Activated CD4-positive, alpha-beta T cell treated with anti-CD3 and anti-CD28 coated beads for 48 hours (primary cell): ENCODE measurements at regions not wholly inside any gene's neighbourhood (a gene's known extent, or its start where the extent isn't known, plus 50 kb on each side); places are given as distances from the start of the nearest gene placed in this dataset.
"Not testable (repeated sequence)": the region's sequence is repeated elsewhere in the genome, so short reads cannot be mapped to it uniquely, and the experiment has no call there.

Experiments used
- DNase-seq: peaks from one replicate; pipeline ENCODE4 v3.0.0-alpha.2; 2020

GRCh38 chr9:107852891-107853290 lies 363.3 kb upstream of the KLF4 start:
- DNase-seq, result no peak

- DNase-seq, result no peak
Measured at GRCh38 chr9:107850653-107851052, 361.1 kb upstream of the KLF4 start.

DNA sequence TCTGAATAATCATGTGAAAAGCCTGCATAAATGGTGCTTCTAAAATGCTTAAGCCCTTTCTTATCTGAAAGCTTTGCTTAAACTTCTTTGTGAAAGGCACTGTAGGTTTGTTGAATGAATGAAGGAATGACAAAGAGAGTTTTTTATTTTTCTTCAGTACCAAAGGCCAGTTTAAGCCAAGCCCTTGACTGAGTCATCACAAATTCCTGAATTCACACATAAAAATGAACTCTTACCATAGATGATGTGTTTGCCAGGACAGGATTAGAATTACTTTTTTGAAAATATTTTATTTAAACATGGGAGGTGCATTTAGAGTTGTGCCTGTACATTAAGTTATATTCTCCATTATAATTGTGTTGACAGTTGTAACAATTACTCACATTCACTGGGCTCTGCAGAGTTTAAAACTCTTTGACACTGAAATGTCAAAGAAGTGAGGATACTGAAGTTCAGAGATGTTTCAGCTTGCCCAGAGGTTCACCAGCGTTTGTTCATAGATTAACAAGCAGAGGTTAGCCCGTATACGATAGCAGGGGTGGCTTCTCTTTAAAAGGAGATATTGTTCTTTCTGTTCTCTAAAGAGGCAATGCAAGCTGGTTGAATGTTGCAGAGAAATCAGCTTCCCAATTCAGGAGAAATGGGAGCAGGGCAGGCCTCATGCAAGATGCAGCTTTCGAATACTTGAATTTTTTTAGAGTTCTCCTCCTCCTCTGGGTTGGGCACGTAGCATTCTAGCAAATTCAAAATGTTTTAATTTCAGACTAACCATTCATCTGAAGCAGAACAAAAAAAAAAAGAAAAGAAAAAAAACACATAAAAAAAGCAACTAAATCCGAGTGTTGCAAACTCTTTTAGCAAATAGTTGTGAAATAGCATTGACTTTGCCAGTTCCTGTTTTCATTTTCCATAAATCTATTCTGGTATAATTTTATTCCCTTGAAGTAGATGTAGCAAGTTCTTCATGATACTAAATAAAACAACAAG lies 358.7 kb upstream of the KLF4 start:
- DNase-seq, result no peak

- no peak for DNase-seq
Measured at GRCh38 chr9:107842530-107842929, 353.0 kb upstream of the KLF4 start.

DNA sequence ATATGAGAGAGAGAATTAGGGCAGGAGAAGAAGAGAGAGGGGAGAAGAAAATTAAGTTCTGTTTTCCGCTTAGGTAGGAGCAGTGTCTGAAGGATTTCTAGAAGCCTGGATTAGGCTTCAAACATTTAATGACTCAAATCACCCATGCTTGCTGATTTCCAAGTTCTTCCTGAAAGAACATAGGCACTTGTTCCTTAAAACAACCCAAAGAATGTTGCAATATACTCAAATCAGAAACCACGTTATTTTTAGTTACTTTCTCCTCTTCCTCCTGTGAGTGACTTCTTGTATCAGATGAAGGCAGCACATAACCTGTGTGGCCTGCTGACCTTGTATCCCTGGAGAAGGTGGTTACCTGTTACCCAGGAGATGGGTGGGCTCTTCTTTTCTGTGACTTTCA lies 351.5 kb upstream of the KLF4 start:
- DNase-seq, result no peak

DNA sequence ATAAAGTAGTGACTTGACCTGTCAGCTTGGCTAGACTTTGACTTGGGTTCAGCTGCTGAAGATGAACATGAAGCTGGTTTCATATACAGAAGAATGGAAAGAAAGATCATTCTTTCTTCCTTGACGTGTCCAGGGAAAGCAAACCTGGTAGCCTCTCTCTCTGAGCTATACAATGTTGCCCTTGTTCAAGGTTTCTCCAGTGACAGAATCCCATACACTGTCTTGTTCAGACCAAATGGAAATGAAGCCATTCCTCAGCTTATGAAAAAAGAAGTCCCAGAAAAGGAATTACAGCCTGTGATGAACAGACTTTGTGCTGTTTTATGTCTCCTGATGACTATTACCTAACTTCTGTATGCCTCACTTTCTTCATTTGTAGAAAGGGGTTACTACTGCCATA lies 349.8 kb upstream of the KLF4 start:
- DNase-seq, result no peak

GRCh38 chr9:107838766-107839165 lies 349.2 kb upstream of the KLF4 start:
- no peak for DNase-seq

GRCh38 chr9:107836300-107836699 lies 346.7 kb upstream of the KLF4 start:
- no peak for DNase-seq

- no peak for DNase-seq
Measured at GRCh38 chr9:107833295-107833694, 343.7 kb upstream of the KLF4 start.

GRCh38 chr9:107832871-107833270 lies 343.3 kb upstream of the KLF4 start:
- DNase-seq, result no peak

DNA sequence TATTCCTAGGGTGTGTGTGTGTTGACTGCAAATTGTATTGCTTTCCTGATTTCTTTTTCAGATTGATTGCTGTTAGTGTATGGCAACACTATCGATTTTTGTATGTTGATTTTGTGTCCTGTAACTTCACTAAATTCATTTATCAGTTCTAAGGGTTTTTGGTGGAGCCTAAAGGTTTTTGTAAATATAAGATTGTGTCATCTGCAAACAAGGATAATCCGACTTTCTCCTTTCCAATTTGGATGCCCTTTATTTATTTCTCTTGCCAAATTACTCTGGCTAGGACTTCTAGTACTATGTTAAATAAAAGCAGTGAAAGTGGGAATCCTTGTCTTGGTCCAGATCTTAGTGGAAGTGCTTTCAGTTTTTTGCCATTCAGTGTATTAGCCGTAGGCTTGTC lies 340.9 kb upstream of the KLF4 start:
- DNase-seq, result no peak

DNA sequence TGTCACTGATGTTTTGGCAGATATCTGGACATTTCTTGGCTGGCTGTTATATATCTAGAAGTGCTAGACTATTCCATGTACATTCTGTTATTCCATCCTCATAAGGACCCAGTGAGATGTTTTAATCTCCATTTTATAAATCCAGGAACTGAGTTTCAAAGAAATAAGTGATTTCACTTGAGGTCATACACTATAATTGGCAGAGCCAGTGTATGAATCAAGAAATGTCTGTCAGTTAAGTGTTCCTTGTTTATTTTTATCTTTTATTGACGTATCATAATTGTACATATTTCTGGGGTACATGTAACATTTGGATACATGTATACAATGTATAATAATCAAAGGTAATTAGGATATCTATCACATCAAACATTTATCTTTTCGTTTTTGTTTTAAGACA lies 338.3 kb upstream of the KLF4 start:
- no peak for DNase-seq

DNA sequence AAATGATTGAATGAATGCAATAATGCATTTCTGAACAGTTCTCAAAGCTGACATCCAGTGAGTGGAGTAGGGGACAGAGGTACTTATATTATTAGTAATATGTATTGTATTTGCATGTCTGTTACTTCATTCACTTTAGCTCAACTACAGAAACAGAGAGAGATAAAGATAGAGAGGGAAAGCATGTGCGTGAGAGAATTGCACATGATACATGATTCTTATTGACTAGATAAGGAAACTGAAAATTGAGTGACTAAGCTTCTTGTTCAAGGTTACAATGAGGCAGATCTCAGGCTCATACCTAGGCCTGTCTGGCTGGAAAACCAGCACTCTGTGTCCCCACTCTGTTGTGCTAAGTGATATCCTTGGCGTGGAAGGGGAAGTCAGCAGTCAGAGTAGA lies 337.7 kb upstream of the KLF4 start:
- no peak for DNase-seq

- DNase-seq, result not testable (repeated sequence)
Measured at GRCh38 chr9:107826688-107826983, 337.1 kb upstream of the KLF4 start.

GRCh38 chr9:107824556-107824955 lies 335.0 kb upstream of the KLF4 start:
- no peak for DNase-seq

- DNase-seq, result no peak
Measured at GRCh38 chr9:107819772-107820565, 330.4 kb upstream of the KLF4 start.

- not testable (repeated sequence) for DNase-seq
Measured at GRCh38 chr9:107818503-107818829, 328.9 kb upstream of the KLF4 start.

DNA sequence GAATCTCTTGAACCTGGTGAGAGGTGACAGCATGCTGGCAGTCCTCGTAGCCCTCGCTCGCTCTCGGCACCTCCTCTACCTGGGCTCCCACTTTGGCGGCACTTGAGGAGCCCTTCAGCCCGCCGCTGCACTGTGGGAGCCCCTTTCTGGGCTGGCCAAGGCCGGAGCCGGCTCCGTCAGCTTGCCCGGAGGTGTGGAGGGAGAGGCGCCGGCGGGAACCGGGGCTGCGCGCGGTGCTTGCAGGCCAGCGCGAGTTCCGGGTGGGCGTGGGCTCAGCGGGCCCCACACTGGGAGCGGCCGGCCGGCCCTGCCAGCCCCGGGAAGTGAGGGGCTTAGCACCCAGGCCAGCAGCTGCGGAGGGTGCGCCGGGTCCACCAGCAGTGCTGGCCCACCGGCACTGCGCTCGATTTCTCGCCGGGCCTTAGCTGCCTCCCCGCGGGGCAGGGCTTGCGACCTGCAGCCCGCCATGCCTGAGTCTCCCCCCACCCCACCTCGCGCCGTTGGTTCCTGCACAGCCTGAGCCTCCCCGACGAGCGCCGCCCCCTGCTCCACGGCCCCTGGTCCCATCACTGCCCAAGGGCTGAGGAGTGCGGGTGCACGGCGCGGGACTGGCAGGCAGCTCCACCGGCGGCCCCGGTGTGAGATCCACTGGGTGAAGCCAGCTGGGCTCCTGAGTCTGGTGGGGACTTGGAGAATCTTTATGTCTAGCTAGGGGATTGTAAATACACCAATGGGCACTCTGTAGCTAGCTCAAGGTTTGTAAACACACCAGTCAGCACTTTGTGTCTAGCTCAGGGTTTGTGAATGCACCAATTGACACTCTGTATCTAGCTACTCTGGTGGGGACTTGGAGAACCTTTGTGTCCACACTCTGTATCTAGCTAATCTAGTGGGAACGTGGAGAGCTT lies 328.3 kb upstream of the KLF4 start:
- not testable (repeated sequence) for DNase-seq

GRCh38 chr9:107816561-107817021 lies 327.0 kb upstream of the KLF4 start:
- DNase-seq, result no peak

- no peak for DNase-seq
Measured at GRCh38 chr9:107815782-107816560, 326.4 kb upstream of the KLF4 start.

- no peak for DNase-seq
Measured at GRCh38 chr9:107813287-107813686, 323.7 kb upstream of the KLF4 start.

- DNase-seq, result no peak
Measured at GRCh38 chr9:107810461-107810961, 320.9 kb upstream of the KLF4 start.
